Kidney (tissue), 13 donors: ENCODE measurements at regions not wholly inside any gene's neighbourhood (a gene's known extent, or its start where the extent isn't known, plus 50 kb on each side); places are given as distances from the start of the nearest gene placed in this dataset.

ENCODE experiments used
- DNase-seq, 5 donors: peaks; one replicate each; pipeline ENCODE4 v3.0.0-alpha.2; 2013 to 2020
- FAIRE-seq: peaks from 2 replicates; lab custom pipeline; 2012; peaks lifted over from hg19 to GRCh38; lab: Jason Lieb, UNC
- H3K27ac ChIP-seq, 2 donors: one replicate each; pipeline ENCODE4 v1.7.0; 2013; ENCODE audit warnings: low read depth in 2 of 2, low read length in 2 of 2, inconsistent platforms in 1 of 2
- H3K27me3 ChIP-seq: one replicate; pipeline ENCODE4 v1.7.1; 2013; ENCODE audit warnings: low read length, inconsistent platforms; ENCODE audit not compliant: control insufficient read depth, insufficient read depth
- H3K36me3 ChIP-seq, 3 donors: one replicate each; pipeline versions ENCODE4 v1.7.0 to v1.7.1; 2013; ENCODE audit warnings: low read length in 3 of 3, control low read depth in 1 of 3, inconsistent platforms in 1 of 3; ENCODE audit not compliant: insufficient read depth in 3 of 3, control insufficient read depth in 2 of 3
- H3K4me1 ChIP-seq, 3 donors: one replicate each; pipeline versions ENCODE4 v1.7.0 to v1.7.1; 2013; ENCODE audit warnings: low read length in 3 of 3, inconsistent platforms in 1 of 3, low read depth in 1 of 3; ENCODE audit not compliant: control insufficient read depth in 2 of 3, insufficient read depth in 2 of 3
- H3K4me3 ChIP-seq, 3 donors: one replicate each; pipeline versions ENCODE4 v1.7.0 to v1.8.1; 2013; ENCODE audit warnings: low read length in 3 of 3, control low read depth in 1 of 3, inconsistent platforms in 1 of 3
- H3K9ac ChIP-seq, 3 donors: one replicate each; pipeline versions ENCODE4 v1.7.0 to v1.7.1; 2013; ENCODE audit warnings: low read length in 3 of 3, control low read depth in 1 of 3, inconsistent platforms in 1 of 3
- H3K9me3 ChIP-seq, 3 donors: one replicate each; pipeline versions ENCODE4 v1.7.0 to v1.7.1; 2013; ENCODE audit warnings: low read length in 3 of 3, control low read depth in 1 of 3, inconsistent platforms in 1 of 3; ENCODE audit not compliant: control insufficient read depth in 2 of 3, insufficient read depth in 1 of 3
- intact Hi-C: fragments of 100-400 bp; cut with DNase I; formaldehyde crosslinking; loops from one replicate; pipeline ENCODE4 v1.11.1; 2022
- TF ChIP-seq, protein P1 (sequence below): IDR thresholded peaks from 3 replicates; pipeline ENCODE4 v1.5.1; 2012; ENCODE audit warnings: mild to moderate bottlenecking, moderate library complexity, borderline replicate concordance; ENCODE audit not compliant: insufficient read depth; ENCODE audit errors: extremely low read depth
- donor health status: control.
- donor health status: control.
- donor health status: control.
- donor health status: control.
- donor health status: control.
- donor health status: DM: yes; HTN: yes; CAD: no.
- donor health status: Normal renal cell carcinoma (clear cell type).

DNA sequence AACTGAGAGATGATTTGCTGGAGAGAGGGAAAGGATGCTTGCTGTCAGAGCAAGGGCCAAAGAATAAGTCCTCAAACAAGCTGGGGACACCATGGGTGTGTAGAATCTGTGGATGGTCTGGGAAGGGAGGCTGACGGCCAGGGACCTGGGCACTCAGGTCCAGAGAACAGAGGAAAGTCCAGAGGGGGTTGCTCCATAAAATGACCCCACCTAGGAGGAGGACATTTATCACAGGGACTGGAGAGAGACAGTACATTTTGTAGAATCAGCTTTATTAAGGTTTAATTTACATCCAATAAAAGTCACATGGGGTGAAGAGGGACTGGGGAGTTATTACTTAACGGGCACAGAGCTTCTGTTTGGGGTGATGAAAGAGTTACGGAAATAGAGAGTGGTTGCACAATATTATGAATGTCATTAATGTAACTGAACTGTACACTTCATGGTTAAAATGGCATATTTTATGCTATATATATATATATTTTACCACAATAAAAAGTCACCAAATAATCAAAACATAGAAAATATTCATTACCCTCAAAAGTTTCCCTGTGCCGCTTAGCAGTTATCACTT, 73.0 kb upstream of the ABCD3 start:
- DNase-seq (no peak), FAIRE-seq (no peak)
- intact Hi-C loops = no loop called here
- H3K4me3 ChIP-seq = no peak overlapping the region
- TF ChIP-seq, protein P1, sequence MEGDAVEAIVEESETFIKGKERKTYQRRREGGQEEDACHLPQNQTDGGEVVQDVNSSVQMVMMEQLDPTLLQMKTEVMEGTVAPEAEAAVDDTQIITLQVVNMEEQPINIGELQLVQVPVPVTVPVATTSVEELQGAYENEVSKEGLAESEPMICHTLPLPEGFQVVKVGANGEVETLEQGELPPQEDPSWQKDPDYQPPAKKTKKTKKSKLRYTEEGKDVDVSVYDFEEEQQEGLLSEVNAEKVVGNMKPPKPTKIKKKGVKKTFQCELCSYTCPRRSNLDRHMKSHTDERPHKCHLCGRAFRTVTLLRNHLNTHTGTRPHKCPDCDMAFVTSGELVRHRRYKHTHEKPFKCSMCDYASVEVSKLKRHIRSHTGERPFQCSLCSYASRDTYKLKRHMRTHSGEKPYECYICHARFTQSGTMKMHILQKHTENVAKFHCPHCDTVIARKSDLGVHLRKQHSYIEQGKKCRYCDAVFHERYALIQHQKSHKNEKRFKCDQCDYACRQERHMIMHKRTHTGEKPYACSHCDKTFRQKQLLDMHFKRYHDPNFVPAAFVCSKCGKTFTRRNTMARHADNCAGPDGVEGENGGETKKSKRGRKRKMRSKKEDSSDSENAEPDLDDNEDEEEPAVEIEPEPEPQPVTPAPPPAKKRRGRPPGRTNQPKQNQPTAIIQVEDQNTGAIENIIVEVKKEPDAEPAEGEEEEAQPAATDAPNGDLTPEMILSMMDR = no peak
- H3K9ac ChIP-seq = no peak overlapping the region
- H3K4me1 ChIP-seq = no peaks in the 10 kb centered on the region
- no peaks in the 10 kb centered on the region for H3K9me3 ChIP-seq
- no peaks in the 10 kb centered on the region for H3K36me3 ChIP-seq
- H3K27me3 ChIP-seq = no peaks in the 10 kb centered on the region
- no peak overlapping the region for H3K27ac ChIP-seq

DNA sequence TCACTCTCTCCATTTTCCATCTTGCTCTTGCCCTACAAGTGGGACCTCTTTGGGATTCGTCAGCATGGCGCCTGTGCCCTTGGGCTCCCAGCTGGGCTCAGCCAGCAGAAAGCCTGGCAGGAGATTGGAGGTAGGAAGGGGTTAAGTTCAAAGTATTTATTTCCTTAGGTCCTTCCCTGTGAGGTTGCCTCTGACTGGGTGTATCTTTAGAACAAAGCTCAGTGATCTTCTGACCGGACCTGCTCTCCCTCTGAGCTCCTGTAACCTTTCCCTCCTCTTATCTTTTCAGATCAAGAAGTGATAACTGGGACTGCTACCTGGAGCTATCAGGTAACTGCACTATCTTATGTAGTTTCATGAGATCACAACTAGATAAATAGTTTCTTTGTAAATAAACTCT, 75.8 kb upstream of the ABCD3 start:
- FAIRE-seq (no peak), DNase-seq (no peak)

DNA sequence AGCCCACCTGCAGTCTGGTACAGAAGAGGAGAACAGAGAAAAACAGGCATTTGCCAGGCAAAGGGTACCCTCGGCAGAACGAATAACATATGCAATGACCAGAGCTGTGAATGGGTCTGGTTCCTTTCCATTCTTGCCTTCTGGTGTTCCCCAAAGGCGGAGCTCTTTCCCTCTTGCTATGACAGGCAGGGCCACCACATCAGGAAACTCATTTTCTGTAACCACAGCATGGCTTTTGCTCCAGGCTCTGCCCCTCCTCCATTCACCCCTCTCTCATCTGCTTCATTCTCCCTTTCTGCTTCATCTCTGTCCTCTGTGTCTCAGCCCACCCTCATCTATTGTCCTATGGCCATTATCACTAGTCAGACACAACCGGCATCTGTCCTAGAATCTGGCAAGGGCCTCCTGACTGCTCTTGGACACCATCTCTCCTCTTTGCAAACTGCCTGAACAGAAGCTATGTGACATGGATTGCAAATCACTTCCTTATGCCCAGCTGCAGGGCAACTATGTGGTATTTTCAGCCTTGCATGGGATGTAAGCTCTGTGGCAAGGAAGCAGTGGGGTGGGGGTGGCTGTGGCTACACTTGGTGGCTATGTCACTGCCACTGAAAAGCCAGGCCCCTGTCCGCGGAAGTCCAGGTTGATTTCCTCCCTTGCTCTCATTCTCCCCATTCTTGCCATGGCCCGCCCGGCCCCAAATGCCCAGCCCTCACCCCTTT, 78.8 kb upstream of the ABCD3 start:
- Histone ChIP-seq H3K9me3 (no peaks in the 10 kb centered on the region), H3K27me3 (no peaks in the 10 kb centered on the region), H3K9ac (no peak overlapping the region), H3K36me3 (no peaks in the 10 kb centered on the region), H3K27ac (no peak overlapping the region), H3K4me3 (no peak overlapping the region), H3K4me1 (peaks cover 2 to 10% (median 6%) of the 10 kb centered on the region in 3 donors)
- TF ChIP-seq, protein P1 = no peak
- no peak for DNase-seq
- intact Hi-C loops = loop anchor here (10.0 kb wide), 1 partner anchor 315 kb away; no protein-coding TSS in a partner anchor
- no peak for FAIRE-seq

More for the DNA sequence above, 75.8 kb upstream of the ABCD3 start:
- no peaks in the 10 kb centered on the region for H3K36me3 ChIP-seq
- no peaks in the 10 kb centered on the region for H3K4me1 ChIP-seq
- TF ChIP-seq, protein P1 = no peak
- intact Hi-C loops = no loop called here
- H3K27me3 ChIP-seq = no peaks in the 10 kb centered on the region
- no peaks in the 10 kb centered on the region for H3K9me3 ChIP-seq
- H3K4me3 ChIP-seq = no peak overlapping the region
- H3K27ac ChIP-seq = no peak overlapping the region
- no peak overlapping the region for H3K9ac ChIP-seq
